Bronchial epithelial cell (primary cell): ENCODE measurements at regions not wholly inside any gene's neighbourhood (a gene's known extent, or its start where the extent isn't known, plus 50 kb on each side); places are given as distances from the start of the nearest gene placed in this dataset.

Experiments used
- DNase-seq: peaks from one replicate; pipeline ENCODE4 v3.0.0-alpha.2; 2010; ENCODE audit warnings: low read depth
- FAIRE-seq: peaks from 2 replicates; lab custom pipeline; 2011; peaks lifted over from hg19 to GRCh38; lab: Jason Lieb, UNC
- H3K27me3 ChIP-seq: 2 replicates; pipeline ENCODE4 v1.5.1; 2011; ENCODE audit warnings: low read length; ENCODE audit not compliant: control insufficient read depth, insufficient read depth
- H3K36me3 ChIP-seq: 2 replicates; pipeline ENCODE4 v1.5.1; 2011; ENCODE audit warnings: low read length; ENCODE audit not compliant: control insufficient read depth, insufficient read depth
- H3K4me3 ChIP-seq: 2 replicates; pipeline ENCODE4 v1.5.1; 2011; ENCODE audit warnings: mild to moderate bottlenecking, low read depth, low read length, control low read depth
- CTCF ChIP-seq: IDR thresholded peaks from 2 replicates; pipeline ENCODE4 v1.5.1; 2011; ENCODE audit warnings: mild to moderate bottlenecking, moderate library complexity, low read length, control low read depth, inconsistent platforms; ENCODE audit not compliant: insufficient read depth, severe bottlenecking

DNA sequence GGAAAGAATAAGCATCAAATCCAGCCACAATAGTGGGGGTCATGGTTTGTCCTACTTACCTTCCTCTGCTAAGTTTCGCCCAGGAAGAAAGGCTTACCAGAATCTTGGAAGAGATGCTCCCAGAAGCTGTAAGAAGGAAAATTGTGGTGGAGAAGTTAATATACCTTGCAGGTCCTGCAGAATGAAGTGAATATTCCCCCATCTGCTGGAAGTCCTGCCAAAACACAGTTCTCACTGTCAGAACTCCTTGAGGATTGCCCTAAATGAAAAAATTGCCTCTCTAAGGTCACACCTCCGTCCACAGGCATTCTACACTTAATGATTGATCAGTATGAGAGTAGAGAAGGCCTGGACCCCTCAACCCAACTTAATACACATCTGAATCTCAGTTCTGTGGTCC is 78.4 kb upstream of the RGS21 start:
- no peaks in the 10 kb centered on the region for H3K36me3 ChIP-seq
- TF ChIP-seq CTCF: no peak
- FAIRE-seq: no peak
- DNase-seq: no peak
- H3K4me3 ChIP-seq: no peak overlapping the region
- no peaks in the 10 kb centered on the region for H3K27me3 ChIP-seq

GRCh38 chr1:192243721-192244120 is 73.1 kb upstream of the RGS21 start:
- no peak overlapping the region for H3K4me3 ChIP-seq
- no peaks in the 10 kb centered on the region for H3K36me3 ChIP-seq
- no peaks in the 10 kb centered on the region for H3K27me3 ChIP-seq
- TF ChIP-seq CTCF: no peak
- FAIRE-seq (no peak), DNase-seq (peak; percentile 39)

DNA sequence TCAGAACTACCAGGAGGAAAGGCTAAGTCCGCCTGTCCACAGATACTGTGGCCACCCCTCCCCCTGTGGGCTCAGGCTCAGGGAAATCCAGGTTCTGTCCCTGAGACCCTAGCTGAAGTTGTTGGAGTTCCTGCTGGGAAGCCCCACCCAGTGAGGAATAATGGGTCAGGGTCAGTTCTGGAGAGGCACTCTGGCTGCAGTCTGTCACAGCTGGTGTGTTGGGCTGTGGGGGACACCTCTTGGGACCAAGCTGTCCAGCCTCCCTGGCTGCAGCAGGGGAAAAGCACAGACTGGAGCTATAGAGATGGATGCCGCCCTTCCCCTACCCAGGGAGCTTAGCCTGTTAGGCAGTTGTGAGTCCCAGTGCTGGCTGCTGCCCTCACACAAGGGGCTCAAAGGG is 65.1 kb upstream of the RGS21 start:
- TF ChIP-seq CTCF: no peak
- Histone ChIP-seq H3K27me3 (no peaks in the 10 kb centered on the region), H3K36me3 (no peaks in the 10 kb centered on the region), H3K4me3 (no peak overlapping the region)
- DNase-seq (no peak), FAIRE-seq (no peak)

- no peak overlapping the region for H3K4me3 ChIP-seq
- no peak for FAIRE-seq
- H3K27me3 ChIP-seq: no peaks in the 10 kb centered on the region
- no peak for DNase-seq
- no peak for TF ChIP-seq CTCF
- H3K36me3 ChIP-seq: no peaks in the 10 kb centered on the region
Observed at GRCh38 chr1:192252776-192253175, 64.0 kb upstream of the RGS21 start.

DNA sequence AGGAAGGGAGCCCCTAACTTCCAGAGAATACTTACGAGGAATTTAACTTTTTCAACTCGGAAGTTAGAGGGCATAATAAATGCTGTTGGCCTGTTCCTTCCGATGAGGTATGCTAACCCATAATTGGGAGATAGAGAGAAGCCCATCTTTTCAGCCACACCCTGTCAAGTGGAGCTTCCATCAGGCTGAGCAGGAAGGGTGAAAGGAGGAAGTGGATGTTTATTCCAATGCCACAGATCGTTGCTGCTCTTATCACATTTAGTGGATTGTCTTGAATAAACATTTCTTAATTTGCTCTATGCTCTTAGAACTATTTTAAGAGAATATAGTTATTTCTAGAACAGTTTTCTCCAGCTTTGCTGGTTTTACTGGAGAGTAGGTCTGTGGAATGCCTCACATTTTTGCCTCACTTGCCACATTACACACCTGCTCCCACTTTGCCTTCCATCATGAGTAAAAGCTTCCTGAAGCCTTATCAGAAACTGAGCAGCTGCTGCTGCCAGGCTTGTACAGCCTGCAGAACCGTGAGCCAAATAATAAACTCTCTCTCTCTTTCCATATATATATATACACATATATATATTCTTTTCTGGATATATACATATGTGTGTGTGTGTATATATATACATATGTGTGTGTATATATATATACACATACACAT is 60.0 kb upstream of the RGS21 start:
- TF ChIP-seq CTCF: no peak
- Histone ChIP-seq H3K27me3 (no peaks in the 10 kb centered on the region), H3K36me3 (no peaks in the 10 kb centered on the region), H3K4me3 (no peak overlapping the region)
- FAIRE-seq (no peak), DNase-seq (no peak)

DNA sequence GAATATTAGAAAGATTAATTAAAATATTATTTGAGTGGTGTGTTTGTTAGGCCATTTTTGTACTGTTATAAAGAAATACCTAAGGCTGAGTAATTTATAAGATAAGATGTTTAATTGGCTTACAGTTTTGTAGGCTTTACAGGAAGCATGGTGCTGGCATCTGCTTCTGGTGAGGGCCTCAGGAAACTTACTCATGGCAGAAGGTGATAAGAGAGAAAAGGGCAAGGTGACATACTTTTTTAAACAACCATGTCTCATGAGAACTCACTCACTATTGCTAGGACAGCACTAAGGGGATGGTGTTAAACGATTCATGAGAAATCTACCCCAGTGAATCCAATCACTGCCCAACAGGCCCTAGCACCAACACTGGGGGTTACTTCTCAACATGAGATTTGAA is 56.7 kb upstream of the RGS21 start:
- no peak overlapping the region for H3K4me3 ChIP-seq
- FAIRE-seq: no peak
- no peaks in the 10 kb centered on the region for H3K27me3 ChIP-seq
- H3K36me3 ChIP-seq: no peaks in the 10 kb centered on the region
- DNase-seq: peak; percentile 47
- no peak for TF ChIP-seq CTCF
